ENCODE measurements at regions not wholly inside any gene's neighbourhood (a gene's known extent, or its start where the extent isn't known, plus 50 kb on each side); places are given as distances from the start of the nearest gene placed in this dataset.

DNA sequence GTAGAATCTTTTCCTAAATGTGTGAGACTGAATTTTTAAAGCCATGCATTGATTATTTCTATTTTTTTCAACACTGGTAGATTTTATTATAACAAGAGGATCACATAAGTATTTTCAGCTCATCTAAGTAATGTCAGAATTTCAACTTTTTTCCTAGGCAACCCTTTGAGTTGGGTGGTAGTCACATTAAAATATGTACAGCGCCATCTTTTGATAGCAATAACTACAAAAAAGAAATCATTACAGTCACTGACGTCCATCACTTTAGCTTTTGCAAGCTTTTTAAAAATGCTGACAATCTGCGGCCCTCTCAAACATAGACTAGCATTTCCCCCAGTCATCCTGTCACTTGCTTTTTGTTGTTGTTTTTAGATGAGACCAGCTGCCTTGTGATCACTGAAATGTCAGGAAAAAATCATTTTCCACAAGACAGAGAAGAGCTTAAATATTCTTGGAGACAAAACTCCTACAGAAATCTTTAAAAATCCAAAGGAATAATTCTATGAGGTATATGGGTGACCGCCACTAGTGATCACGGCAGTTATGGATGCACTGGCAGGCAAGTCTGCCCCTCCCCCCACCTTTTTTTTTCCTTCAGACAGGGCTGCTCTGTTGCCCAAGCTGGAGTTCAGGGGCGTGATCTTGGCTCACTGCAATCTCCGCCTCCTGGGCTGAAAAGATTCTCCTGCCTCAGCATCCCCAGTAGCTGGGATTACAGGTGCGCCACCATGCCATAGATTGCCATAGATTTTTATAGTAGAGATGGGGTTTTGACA lies 384.0 kb upstream of the KCNMB2 start:
- TF ChIP-seq BHLHE40 (IDR thresholded peaks at IDR 0.05; ENCODE audit: low read length) (no peak), NR2F1 (CRISPR knock-in tag; IDR thresholded peaks at IDR 0.05) (no peak), YY1 (IDR thresholded peaks at IDR 0.05; ENCODE audit: insufficient read depth, insufficient replicate concordance, low read depth, low read length) (no peak), ELF4 (CRISPR knock-in tag; IDR thresholded peaks at IDR 0.05; ENCODE audit: borderline replicate concordance) (no peak)
- TF ChIP-seq, protein P1, sequence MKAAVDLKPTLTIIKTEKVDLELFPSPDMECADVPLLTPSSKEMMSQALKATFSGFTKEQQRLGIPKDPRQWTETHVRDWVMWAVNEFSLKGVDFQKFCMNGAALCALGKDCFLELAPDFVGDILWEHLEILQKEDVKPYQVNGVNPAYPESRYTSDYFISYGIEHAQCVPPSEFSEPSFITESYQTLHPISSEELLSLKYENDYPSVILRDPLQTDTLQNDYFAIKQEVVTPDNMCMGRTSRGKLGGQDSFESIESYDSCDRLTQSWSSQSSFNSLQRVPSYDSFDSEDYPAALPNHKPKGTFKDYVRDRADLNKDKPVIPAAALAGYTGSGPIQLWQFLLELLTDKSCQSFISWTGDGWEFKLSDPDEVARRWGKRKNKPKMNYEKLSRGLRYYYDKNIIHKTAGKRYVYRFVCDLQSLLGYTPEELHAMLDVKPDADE (CRISPR knock-in tag; IDR thresholded peaks at IDR 0.05): no peak
